ENCODE measurements at regions not wholly inside any gene's neighbourhood (a gene's known extent, or its start where the extent isn't known, plus 50 kb on each side); places are given as distances from the start of the nearest gene placed in this dataset.
"Not testable (repeated sequence)": the region's sequence is repeated elsewhere in the genome, so short reads cannot be mapped to it uniquely, and the experiment has no call there.

DNA sequence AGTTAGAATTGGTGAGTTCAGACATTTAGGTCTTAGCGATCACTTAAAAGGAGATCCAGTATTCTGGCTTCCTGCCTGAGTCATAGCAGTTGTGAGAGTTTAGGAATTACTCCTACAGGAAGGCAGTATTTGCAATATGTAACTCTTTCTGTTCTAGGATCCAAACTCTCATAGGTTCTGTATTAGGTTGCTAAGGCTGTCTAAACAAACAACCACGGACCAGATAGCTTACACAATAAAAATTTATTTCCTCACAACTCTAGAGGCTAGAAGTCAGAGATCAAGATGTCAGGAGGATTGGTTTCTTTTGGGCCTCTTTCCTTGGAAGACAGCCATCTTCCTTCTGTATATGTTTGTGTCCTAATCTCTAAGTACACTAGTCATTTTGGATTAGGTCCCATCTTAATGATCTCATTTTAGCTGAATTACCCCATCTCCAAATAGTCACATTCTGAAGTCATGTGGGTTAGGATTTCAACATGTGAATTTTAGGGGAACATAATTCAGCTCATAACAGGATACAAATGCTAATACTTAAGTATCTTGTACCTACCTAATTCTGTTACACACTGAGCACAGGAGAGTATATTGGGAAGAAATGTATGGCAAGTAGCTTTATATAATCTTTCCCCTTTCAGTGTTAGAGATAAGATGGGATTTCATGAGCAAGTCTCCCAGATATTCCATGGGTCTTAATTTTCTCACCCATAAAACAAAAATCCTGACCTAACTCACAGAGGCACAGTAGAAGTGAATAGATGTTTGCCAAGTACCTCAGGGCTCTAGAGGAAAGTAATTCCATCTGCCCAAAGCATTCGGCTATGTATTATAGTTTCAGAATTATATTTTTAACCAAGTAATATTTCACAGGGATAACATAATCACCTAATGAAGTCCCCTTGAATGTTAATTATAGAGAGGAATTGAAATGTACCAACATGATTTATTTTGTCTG lies 144.4 kb downstream of the PTBP2 start:
- H3K36me3 ChIP-seq (ENCODE audit: insufficient read depth, low read length) = no peaks in the 10 kb centered on the region
- H3K9ac ChIP-seq (ENCODE audit: low read depth, low read length) = no peak overlapping the region
- H3K9me3 ChIP-seq (ENCODE audit: control insufficient read depth, insufficient read depth, low read length) = no peaks in the 10 kb centered on the region; the same call in 1 of the 2 replicates
- no peaks in the 10 kb centered on the region for H3K4me1 ChIP-seq (ENCODE audit: insufficient read depth, low read length)

DNA sequence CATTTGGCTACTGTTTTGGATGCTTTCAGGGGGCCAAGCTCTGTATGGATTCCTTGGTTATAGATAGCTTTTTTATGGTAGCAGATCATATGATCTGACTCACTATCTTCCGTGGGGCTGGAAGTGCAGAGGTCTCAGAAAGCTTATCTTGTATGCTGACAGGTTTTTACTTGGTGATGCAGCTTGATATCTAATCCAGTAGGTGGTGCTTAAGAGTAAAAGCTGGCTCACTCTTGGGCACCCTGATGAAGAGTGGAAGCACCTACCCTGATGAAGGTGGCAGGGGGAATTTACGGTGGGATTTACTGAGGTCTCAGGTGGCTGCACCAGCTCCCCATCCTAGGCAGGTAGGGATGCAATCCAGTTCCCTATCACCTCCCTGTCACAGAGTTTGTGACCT lies 151.2 kb downstream of the PTBP2 start:
- Histone ChIP-seq H3K9ac (ENCODE audit: low read depth, low read length) (no peak overlapping the region), H3K36me3 (ENCODE audit: insufficient read depth, low read length) (no peaks in the 10 kb centered on the region), H3K4me1 (ENCODE audit: insufficient read depth, low read length) (no peaks in the 10 kb centered on the region), H3K9me3 (ENCODE audit: control insufficient read depth, insufficient read depth, low read length) (peaks cover 3% of the 10 kb centered on the region; the same call in 1 of the 2 replicates)

DNA sequence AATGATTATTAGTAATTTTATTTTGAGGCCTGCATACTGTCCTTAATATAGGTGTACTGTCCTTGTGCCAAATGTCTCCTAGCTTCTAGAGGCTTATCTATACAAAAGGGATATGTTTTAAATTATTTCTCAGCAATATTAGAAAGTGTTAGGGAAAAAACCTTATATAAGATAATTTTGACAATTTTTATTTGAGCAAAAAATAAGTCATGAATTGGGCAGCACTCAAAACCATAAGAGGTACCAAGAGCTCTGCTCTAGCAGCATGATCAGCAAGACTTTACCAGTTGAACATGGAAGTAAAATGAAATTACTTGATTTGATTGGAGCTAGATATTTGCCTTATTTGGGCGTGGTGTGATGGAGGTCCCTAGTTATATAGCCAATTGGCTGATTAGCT lies 157.1 kb downstream of the PTBP2 start:
- no peaks in the 10 kb centered on the region for H3K4me1 ChIP-seq (ENCODE audit: insufficient read depth, low read length)
- H3K9me3 ChIP-seq (ENCODE audit: control insufficient read depth, insufficient read depth, low read length) = no peaks in the 10 kb centered on the region
- H3K9ac ChIP-seq (ENCODE audit: low read depth, low read length) = no peak overlapping the region
- H3K36me3 ChIP-seq (ENCODE audit: insufficient read depth, low read length) = no peaks in the 10 kb centered on the region

DNA sequence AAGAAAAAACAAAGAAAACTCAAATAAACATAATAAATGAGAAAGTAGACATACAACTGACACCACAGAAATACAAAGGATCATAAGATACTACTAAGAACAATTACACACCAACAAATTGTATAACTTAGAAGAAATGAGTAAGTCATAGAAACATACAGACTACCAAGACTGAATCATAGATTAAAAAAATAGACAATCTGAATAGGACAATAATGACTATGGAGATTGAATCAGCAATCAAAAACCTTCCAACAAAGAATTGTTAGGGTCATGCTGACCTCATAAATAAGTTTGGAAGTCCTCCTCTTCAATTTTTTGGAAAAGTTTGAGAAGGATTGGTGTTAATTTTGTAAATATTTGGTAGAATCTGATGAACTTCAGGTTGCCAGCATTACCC lies 159.0 kb downstream of the PTBP2 start:
- Histone ChIP-seq H3K9ac (ENCODE audit: low read depth, low read length) (no peak overlapping the region), H3K36me3 (ENCODE audit: insufficient read depth, low read length) (no peaks in the 10 kb centered on the region), H3K4me1 (ENCODE audit: insufficient read depth, low read length) (no peaks in the 10 kb centered on the region), H3K9me3 (ENCODE audit: control insufficient read depth, insufficient read depth, low read length) (no peaks in the 10 kb centered on the region)

DNA sequence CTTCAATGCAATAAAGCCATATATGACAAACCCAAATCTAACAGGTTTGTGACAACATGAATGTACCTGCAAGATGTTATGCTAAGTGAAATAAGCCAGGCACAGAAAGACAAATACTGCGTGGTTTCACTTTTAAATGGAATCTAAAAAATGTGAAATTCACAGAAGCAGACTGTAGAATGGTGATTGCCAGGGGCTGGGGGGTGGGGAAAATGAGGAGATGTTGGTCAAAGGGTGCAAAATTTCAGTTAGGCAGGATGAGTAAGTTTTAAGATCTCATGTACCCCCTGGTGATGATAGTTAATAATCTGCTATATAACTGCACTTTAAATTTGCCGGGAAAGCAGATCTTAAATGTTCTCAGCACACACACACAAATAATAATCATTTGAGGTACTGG lies 160.5 kb downstream of the PTBP2 start:
- Histone ChIP-seq H3K4me1 (ENCODE audit: insufficient read depth, low read length) (no peaks in the 10 kb centered on the region), H3K36me3 (ENCODE audit: insufficient read depth, low read length) (no peaks in the 10 kb centered on the region), H3K9ac (ENCODE audit: low read depth, low read length) (no peak overlapping the region), H3K9me3 (ENCODE audit: control insufficient read depth, insufficient read depth, low read length) (no peaks in the 10 kb centered on the region)

DNA sequence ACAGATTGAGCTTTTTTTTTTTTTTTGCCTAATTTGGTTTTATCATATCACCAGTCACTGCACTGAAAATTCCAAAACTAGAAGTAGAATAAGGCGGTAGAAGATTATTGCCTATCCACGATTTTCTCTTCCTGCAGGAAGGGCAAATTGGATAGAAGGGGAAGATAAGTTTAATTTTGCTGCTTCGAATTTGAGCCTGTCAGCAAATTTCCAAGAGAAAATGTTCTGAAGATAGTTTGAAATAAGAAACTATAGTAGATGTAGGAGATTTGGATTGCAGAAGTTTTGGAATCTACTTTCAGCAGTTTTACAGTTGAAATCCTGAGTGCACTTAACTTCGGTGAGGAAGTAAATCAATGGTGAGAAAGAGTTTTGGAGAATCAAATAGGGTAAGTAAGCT lies 164.9 kb downstream of the PTBP2 start:
- Histone ChIP-seq H3K9me3 (ENCODE audit: control insufficient read depth, insufficient read depth, low read length) (no peaks in the 10 kb centered on the region), H3K9ac (ENCODE audit: low read depth, low read length) (no peak overlapping the region), H3K36me3 (ENCODE audit: insufficient read depth, low read length) (no peaks in the 10 kb centered on the region), H3K4me1 (ENCODE audit: insufficient read depth, low read length) (no peaks in the 10 kb centered on the region)

DNA sequence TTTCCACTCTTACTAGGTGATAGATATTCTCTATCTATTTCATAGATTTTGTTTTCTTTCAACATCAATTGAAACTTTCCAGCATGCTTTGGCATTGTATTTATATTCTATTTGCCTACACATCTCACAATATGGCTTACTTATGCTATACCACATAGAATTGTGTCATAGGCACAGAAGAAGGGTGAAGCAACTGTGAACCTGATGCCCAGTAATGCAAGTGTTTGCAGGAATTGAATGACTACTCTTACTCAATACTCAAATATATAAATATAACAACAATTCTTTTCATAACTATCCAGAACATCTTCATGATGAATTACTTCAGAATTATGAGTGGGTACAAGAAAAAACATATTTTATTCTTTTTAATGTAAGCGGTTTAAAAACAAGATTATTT lies 165.9 kb downstream of the PTBP2 start:
- H3K9ac ChIP-seq (ENCODE audit: low read depth, low read length) = no peak overlapping the region
- H3K9me3 ChIP-seq (ENCODE audit: control insufficient read depth, insufficient read depth, low read length) = no peaks in the 10 kb centered on the region
- no peaks in the 10 kb centered on the region for H3K36me3 ChIP-seq (ENCODE audit: insufficient read depth, low read length)
- H3K4me1 ChIP-seq (ENCODE audit: insufficient read depth, low read length) = no peaks in the 10 kb centered on the region

DNA sequence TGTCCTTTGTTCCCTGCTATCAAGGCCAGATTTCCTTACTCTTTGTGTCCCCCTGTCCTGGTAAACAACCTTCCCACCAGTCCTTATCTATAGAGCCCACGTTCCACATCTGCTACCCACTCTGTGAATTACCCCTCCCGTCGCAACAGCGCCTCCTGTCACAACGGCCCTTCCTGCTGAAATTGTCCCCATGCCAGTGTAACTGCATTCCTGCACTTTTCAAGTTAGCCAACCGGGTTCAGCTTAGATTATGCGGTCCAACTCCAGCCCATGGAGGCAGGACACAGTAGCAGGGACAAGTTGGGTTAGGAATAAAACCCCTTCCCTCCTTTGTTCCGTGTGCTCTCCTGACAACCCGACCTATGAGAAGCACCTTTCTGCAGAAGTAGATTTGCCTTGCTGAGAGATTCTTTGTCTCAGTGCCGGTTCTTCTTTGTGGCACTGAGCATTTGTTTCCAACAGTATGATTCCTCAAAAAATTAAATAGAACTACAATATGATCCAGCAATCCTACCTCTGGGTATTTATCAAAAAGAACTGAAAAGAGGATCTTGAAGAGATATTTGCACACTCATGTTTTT lies 180.3 kb downstream of the PTBP2 start:
- Histone ChIP-seq H3K4me1 (ENCODE audit: insufficient read depth, low read length) (no peaks in the 10 kb centered on the region), H3K36me3 (ENCODE audit: insufficient read depth, low read length) (no peaks in the 10 kb centered on the region), H3K9me3 (ENCODE audit: control insufficient read depth, insufficient read depth, low read length) (peaks cover 9% of the 10 kb centered on the region; the same call in 1 of the 2 replicates), H3K9ac (ENCODE audit: low read depth, low read length) (no peak overlapping the region)

DNA sequence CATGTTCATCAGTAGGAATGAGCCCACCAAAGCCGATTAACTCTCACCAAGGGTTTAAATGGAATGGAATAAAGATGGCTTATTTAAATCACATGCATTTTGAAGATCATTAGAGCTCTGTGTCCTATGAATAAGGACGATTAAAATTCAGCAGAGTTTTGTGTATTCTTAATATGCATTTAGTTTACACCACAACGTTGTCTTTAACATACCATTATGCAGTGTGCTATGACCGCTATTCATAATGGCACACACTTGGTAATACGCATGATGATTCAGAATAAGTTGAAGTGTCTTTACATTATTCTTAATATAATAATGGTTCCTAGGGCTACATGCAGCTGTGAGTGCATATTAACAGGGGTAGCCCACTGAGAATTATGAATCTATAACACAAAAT lies 190.7 kb downstream of the PTBP2 start:
- no peaks in the 10 kb centered on the region for H3K4me1 ChIP-seq (ENCODE audit: insufficient read depth, low read length)
- H3K9me3 ChIP-seq (ENCODE audit: control insufficient read depth, insufficient read depth, low read length) = no peaks in the 10 kb centered on the region
- no peak overlapping the region for H3K9ac ChIP-seq (ENCODE audit: low read depth, low read length)
- H3K36me3 ChIP-seq (ENCODE audit: insufficient read depth, low read length) = no peaks in the 10 kb centered on the region

DNA sequence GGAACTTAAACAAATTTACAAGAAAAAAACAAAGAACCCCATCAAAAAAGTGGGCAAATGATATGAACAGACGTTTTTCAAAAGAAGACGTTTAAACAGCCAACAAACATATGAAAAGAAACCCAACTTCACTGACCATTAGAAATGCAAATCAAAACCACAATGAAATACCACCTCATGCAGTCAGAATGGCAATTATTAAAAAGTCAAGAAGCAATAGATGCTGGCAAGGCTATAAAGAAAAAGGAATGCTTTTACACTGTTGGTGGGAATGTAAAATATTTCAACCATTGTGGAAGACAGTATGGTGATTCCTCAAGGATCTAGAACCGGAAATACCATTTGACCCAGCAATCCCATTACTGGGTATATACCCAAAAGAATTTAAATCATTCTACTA lies 194.1 kb downstream of the PTBP2 start:
- H3K9me3 ChIP-seq (ENCODE audit: control insufficient read depth, insufficient read depth, low read length); H3K9ac ChIP-seq (ENCODE audit: low read depth, low read length); H3K4me1 ChIP-seq (ENCODE audit: insufficient read depth, low read length); H3K36me3 ChIP-seq (ENCODE audit: insufficient read depth, low read length): not testable (repeated sequence)

DNA sequence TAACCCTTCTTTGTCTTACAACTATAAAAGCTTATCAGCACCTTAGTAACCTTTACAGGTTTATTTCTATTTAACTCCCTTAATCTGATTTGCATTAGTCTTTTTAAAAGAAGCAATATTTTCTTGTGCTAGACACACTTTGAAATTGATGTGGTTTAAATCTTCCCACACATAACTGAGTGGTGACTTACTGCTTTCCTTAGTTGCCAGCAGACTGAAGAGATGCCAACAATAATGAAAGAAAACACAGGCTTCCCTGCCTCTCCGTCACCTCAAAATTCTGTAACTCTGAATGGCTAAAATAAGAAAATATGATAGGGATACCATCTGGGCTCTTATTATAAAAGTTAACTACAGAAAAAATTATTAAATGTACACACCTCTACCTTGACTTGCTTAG lies 196.8 kb downstream of the PTBP2 start:
- no peak overlapping the region for H3K9ac ChIP-seq (ENCODE audit: low read depth, low read length)
- no peaks in the 10 kb centered on the region for H3K4me1 ChIP-seq (ENCODE audit: insufficient read depth, low read length)
- H3K36me3 ChIP-seq (ENCODE audit: insufficient read depth, low read length) = no peaks in the 10 kb centered on the region
- no peaks in the 10 kb centered on the region; the same call in 1 of the 2 replicates for H3K9me3 ChIP-seq (ENCODE audit: control insufficient read depth, insufficient read depth, low read length)

DNA sequence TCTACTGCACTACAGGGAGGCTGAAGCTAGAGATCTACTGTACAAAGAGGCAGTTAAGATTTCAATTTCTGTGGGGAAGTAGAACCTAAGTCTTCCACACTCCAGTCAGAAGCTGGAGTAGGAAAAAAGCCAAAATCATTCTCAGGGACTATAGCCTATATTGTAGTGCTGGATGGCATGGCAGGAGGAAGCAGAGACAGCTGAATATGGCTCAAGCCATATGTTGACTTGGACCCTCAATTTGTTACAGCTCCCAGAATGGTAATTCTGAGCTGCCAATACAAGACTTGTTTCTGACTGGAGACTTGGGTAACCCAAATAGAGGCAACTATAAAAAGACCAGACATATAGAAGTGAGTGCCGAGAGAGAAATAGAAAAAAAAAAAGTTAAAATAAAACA lies 200.6 kb downstream of the PTBP2 start:
- no peaks in the 10 kb centered on the region for H3K36me3 ChIP-seq (ENCODE audit: insufficient read depth, low read length)
- H3K9ac ChIP-seq (ENCODE audit: low read depth, low read length) = no peak overlapping the region
- no peaks in the 10 kb centered on the region for H3K4me1 ChIP-seq (ENCODE audit: insufficient read depth, low read length)
- H3K9me3 ChIP-seq (ENCODE audit: control insufficient read depth, insufficient read depth, low read length) = no peaks in the 10 kb centered on the region; the same call in 1 of the 2 replicates

DNA sequence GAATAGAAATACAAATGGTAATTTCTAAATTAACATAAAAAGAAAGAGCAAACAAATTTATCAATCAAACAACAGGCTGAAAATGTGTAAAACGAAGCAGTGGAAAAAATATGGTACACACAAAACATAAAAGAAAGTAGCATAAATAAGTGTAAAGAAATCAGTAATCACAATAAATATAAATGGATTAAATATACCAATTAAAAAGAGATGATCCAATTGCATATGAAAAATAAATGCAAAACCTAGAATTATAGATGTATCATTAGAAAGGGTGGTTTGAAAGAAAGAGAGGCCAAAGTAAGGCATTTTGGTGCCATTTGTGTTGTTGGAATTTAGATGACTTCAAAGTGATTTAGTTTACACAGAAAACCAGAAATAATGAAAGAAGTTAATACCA lies 202.2 kb downstream of the PTBP2 start:
- H3K4me1 ChIP-seq (ENCODE audit: insufficient read depth, low read length) = no peaks in the 10 kb centered on the region
- no peaks in the 10 kb centered on the region; the same call in 1 of the 2 replicates for H3K9me3 ChIP-seq (ENCODE audit: control insufficient read depth, insufficient read depth, low read length)
- H3K9ac ChIP-seq (ENCODE audit: low read depth, low read length) = no peak overlapping the region
- no peaks in the 10 kb centered on the region for H3K36me3 ChIP-seq (ENCODE audit: insufficient read depth, low read length)

DNA sequence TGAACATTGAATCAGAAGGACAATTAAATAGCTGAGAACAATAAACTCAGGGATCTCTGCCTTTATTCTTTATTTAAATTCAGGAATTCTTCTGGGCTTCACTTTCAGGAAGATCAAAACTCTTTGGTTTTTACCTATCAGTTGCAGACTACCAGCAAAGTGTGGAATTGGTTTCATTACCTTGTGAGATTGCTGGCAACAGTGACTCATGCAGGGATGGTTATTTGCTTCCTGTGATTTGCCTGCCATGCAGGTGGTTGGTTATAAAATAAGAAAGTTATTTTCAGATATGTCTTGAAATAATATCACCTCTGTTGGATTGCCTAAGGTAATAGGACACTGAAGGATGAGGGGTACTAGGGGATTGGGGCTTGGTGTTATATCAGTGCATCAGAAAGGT lies 204.6 kb downstream of the PTBP2 start:
- Histone ChIP-seq H3K4me1 (ENCODE audit: insufficient read depth, low read length) (no peaks in the 10 kb centered on the region), H3K9me3 (ENCODE audit: control insufficient read depth, insufficient read depth, low read length) (no peaks in the 10 kb centered on the region; the same call in 1 of the 2 replicates), H3K36me3 (ENCODE audit: insufficient read depth, low read length) (no peaks in the 10 kb centered on the region), H3K9ac (ENCODE audit: low read depth, low read length) (no peak overlapping the region)

DNA sequence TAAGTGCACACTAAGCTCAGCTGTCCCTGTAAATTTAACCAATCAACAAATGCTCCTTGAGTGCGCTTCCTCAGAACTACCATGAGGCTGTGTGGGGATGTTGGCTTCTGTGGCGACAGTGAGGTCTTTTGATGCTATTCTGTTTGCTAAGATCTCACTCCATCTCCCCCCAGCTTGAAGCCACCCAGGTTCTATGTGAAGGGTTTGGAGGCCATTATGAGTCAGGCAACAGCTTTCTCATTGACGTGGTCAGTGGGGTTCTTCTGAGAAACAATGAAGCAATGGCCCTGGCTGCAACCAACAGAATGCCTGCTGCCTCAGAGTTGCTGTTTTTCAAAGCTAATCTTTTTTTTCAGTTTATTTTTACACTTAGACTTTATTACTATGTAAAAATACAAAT lies 205.5 kb downstream of the PTBP2 start:
- Histone ChIP-seq H3K36me3 (ENCODE audit: insufficient read depth, low read length) (no peaks in the 10 kb centered on the region), H3K9ac (ENCODE audit: low read depth, low read length) (no peak overlapping the region), H3K9me3 (ENCODE audit: control insufficient read depth, insufficient read depth, low read length) (no peaks in the 10 kb centered on the region; the same call in 1 of the 2 replicates), H3K4me1 (ENCODE audit: insufficient read depth, low read length) (no peaks in the 10 kb centered on the region)
